OCI-LY7 (cell line): ENCODE measurements at regions not wholly inside any gene's neighbourhood (a gene's known extent, or its start where the extent isn't known, plus 50 kb on each side); places are given as distances from the start of the nearest gene placed in this dataset.

Experiments used
- BruUV-seq: library from RNA; stranded (reverse); fragments of 400-500 nt; replicated peaks from 2 replicates; lab custom pipeline; 2021; lab: Mats Ljungman, UMichigan
- CTCF ChIA-PET: fragments of 300-600 bp; sonication (Branson Sonifier 250); formaldehyde crosslinking; loops from one replicate; lab custom pipeline; 2022; ENCODE audit warnings: antibody characterized with exemption; ENCODE audit not compliant: unreplicated experiment; lab: Charles Lee
- POLR2A ChIA-PET: fragments of 300-600 bp; sonication (Branson Sonifier 250); formaldehyde crosslinking; loops from one replicate; lab custom pipeline; 2022; ENCODE audit warnings: antibody characterized with exemption; lab: Charles Lee
- DNase-seq: peaks from one replicate; pipeline ENCODE4 v3.0.0-alpha.2; 2015; ENCODE audit warnings: low spot score
- H2AFZ ChIP-seq: fragments of 200-600 bp; sonication (generic), shearing (Covaris generic); 2 replicates; pipeline ENCODE4 v1.6.1; 2014; ENCODE audit warnings: mild to moderate bottlenecking, antibody characterized with exemption, low read length, moderate library complexity
- H3K27ac ChIP-seq: fragments of 200-600 bp; sonication (generic); 2 replicates; pipeline ENCODE4 v1.5.1; 2014; ENCODE audit warnings: mixed run types, low read depth, mild to moderate bottlenecking, moderate library complexity, low read length, inconsistent platforms; ENCODE audit not compliant: poor library complexity, severe bottlenecking
- H3K36me3 ChIP-seq: fragments of 200-600 bp; sonication (generic); 2 replicates; pipeline ENCODE4 v1.6.1; 2014; ENCODE audit warnings: mild to moderate bottlenecking, antibody characterized with exemption, low read length, moderate library complexity, mixed read lengths; ENCODE audit not compliant: insufficient read depth
- H3K4me1 ChIP-seq: fragments of 200-600 bp; sonication (generic); 2 replicates; pipeline ENCODE4 v1.5.1; 2014; ENCODE audit warnings: mild to moderate bottlenecking, low read length; ENCODE audit not compliant: insufficient read depth, poor library complexity, severe bottlenecking
- H3K4me2 ChIP-seq: fragments of 200-600 bp; sonication (generic); 2 replicates; pipeline ENCODE4 v1.6.1; 2014; ENCODE audit warnings: mild to moderate bottlenecking, low read length
- H3K4me3 ChIP-seq: fragments of 200-600 bp; sonication (generic); 2 replicates; pipeline ENCODE4 v1.5.1; 2014; ENCODE audit warnings: mild to moderate bottlenecking, low read depth, low read length; ENCODE audit not compliant: poor library complexity, severe bottlenecking
- H3K79me2 ChIP-seq: fragments of 200-600 bp; sonication (generic); 2 replicates; pipeline ENCODE4 v1.6.1; 2016; ENCODE audit warnings: low read depth, mild to moderate bottlenecking, low read length, moderate library complexity, mixed read lengths; ENCODE audit not compliant: insufficient read depth
- H3K9me2 ChIP-seq: fragments of 200-600 bp; sonication (generic); 2 replicates; pipeline ENCODE4 v1.6.1; 2016; ENCODE audit warnings: mild to moderate bottlenecking, low read length, mixed read lengths; ENCODE audit not compliant: insufficient read depth
- H3K9me3 ChIP-seq: fragments of 200-600 bp; sonication (generic); 2 replicates; pipeline ENCODE4 v1.6.1; 2014; ENCODE audit warnings: mild to moderate bottlenecking, mixed run types, low read length, mixed read lengths
- H4K20me1 ChIP-seq: fragments of 200-600 bp; sonication (generic); 2 replicates; pipeline ENCODE4 v1.6.1; 2014; ENCODE audit warnings: mild to moderate bottlenecking, antibody characterized with exemption, low read length, moderate library complexity, mixed read lengths; ENCODE audit not compliant: insufficient read depth
- CTCF ChIP-seq: fragments of 200-600 bp; sonication (generic); conservative IDR thresholded peaks from 2 replicates; pipeline ENCODE4 v1.5.1; 2014; ENCODE audit warnings: mild to moderate bottlenecking, antibody characterized with exemption, low read length, moderate library complexity, mixed read lengths
- EZH2phosphoT487 ChIP-seq: fragments of 200-600 bp; sonication (generic); IDR thresholded peaks from 2 replicates; pipeline ENCODE4 v1.6.1; 2018; ENCODE audit warnings: low read depth, borderline replicate concordance, mild to moderate bottlenecking, mixed run types, antibody characterized with exemption, low read length, moderate library complexity, mixed read lengths
- intact Hi-C: fragments of 100-400 bp; cut with micrococcal nuclease; formaldehyde crosslinking; loops from one replicate; pipeline ENCODE4 v1.10.0; 2022; ENCODE audit not compliant: unreplicated experiment

- DNase-seq, result no peak
- no peak overlapping the region for H3K4me2 ChIP-seq
- H3K36me3 ChIP-seq, result no peaks in the 10 kb centered on the region
- H3K9me3 ChIP-seq, result no peaks in the 10 kb centered on the region
- TF ChIP-seq CTCF (no peak), EZH2phosphoT487 (no peak)
- H4K20me1 ChIP-seq, result no peaks in the 10 kb centered on the region
- H3K4me1 ChIP-seq, result no peaks in the 10 kb centered on the region
- CTCF ChIA-PET, result no interaction called here
- intact Hi-C loops, result no loop called here
- POLR2A ChIA-PET, result interaction anchor here (0.6 kb wide), 1 partner anchor 15 kb away, joined by 3 read pairs; no protein-coding TSS in a partner anchor
- H2AFZ ChIP-seq, result no peak overlapping the region
- H3K4me3 ChIP-seq, result no peak overlapping the region
- no peaks in the 10 kb centered on the region for H3K79me2 ChIP-seq
- no TSS peak for BruUV-seq
- H3K27ac ChIP-seq, result no peak overlapping the region
- H3K9me2 ChIP-seq, result no peaks in the 10 kb centered on the region
These were observed 1125.1 kb downstream of the TDRD15 start for GRCh38 chr2:22248851-22249250.

- intact Hi-C loops, result no loop called here
- Histone ChIP-seq H3K4me2 (no peak overlapping the region), H3K27ac (no peak overlapping the region), H4K20me1 (no peaks in the 10 kb centered on the region), H3K79me2 (no peaks in the 10 kb centered on the region), H2AFZ (no peak overlapping the region), H3K4me1 (no peaks in the 10 kb centered on the region), H3K36me3 (no peaks in the 10 kb centered on the region), H3K4me3 (no peak overlapping the region), H3K9me2 (no peaks in the 10 kb centered on the region), H3K9me3 (no peaks in the 10 kb centered on the region)
- ChIA-PET POLR2A (interaction anchor here (0.9 kb wide), 1 partner anchor 11 kb away, joined by 3 read pairs; no protein-coding TSS in a partner anchor), CTCF (no interaction called here)
- no TSS peak for BruUV-seq
- TF ChIP-seq CTCF, result no peak
- no peak for DNase-seq
These were observed 1129.4 kb downstream of the TDRD15 start for GRCh38 chr2:22253171-22253570.

GRCh38 chr2:22261165-22261564, 1123.8 kb upstream of the KLHL29 start:
- no peak overlapping the region for H2AFZ ChIP-seq
- H3K9me2 ChIP-seq, result no peaks in the 10 kb centered on the region
- H3K4me2 ChIP-seq, result no peak overlapping the region
- H3K79me2 ChIP-seq, result no peaks in the 10 kb centered on the region
- ChIA-PET CTCF (no interaction called here), POLR2A (no interaction called here)
- intact Hi-C loops, result no loop called here
- no peaks in the 10 kb centered on the region for H3K4me1 ChIP-seq
- no peak overlapping the region for H3K4me3 ChIP-seq
- DNase-seq, result no peak
- no TSS peak for BruUV-seq
- no peaks in the 10 kb centered on the region for H4K20me1 ChIP-seq
- H3K9me3 ChIP-seq, result no peaks in the 10 kb centered on the region
- no peak overlapping the region for H3K27ac ChIP-seq
- H3K36me3 ChIP-seq, result no peaks in the 10 kb centered on the region
- no peak for TF ChIP-seq EZH2phosphoT487
- no peak for TF ChIP-seq CTCF
